ENCODE measurements at regions not wholly inside any gene's neighbourhood (a gene's known extent, or its start where the extent isn't known, plus 50 kb on each side); places are given as distances from the start of the nearest gene placed in this dataset.

- DNase-seq (ENCODE audit: low spot score) = no peak
These were observed 543.4 kb upstream of the DIPK2B start for GRCh38 chrX:45743906-45744625.

GRCh38 chrX:45743081-45743533 lies 542.4 kb upstream of the DIPK2B start:
- DNase-seq (ENCODE audit: low spot score) = no peak

GRCh38 chrX:45740291-45740690 lies 539.6 kb upstream of the DIPK2B start:
- no peak for DNase-seq (ENCODE audit: low spot score)

GRCh38 chrX:45735571-45735970 lies 534.9 kb upstream of the DIPK2B start:
- DNase-seq (ENCODE audit: low spot score) = no peak

GRCh38 chrX:45731448-45731847 lies 530.8 kb upstream of the DIPK2B start:
- no peak for DNase-seq (ENCODE audit: low spot score)

GRCh38 chrX:45727761-45728160 lies 527.1 kb upstream of the DIPK2B start:
- DNase-seq (ENCODE audit: low spot score) = no peak

- no peak for DNase-seq (ENCODE audit: low spot score)
These were observed 521.8 kb upstream of the DIPK2B start for GRCh38 chrX:45722471-45722870.

- DNase-seq (ENCODE audit: low spot score) = no peak
These were observed 519.2 kb upstream of the DIPK2B start for GRCh38 chrX:45719751-45720501.

- DNase-seq (ENCODE audit: low spot score) = no peak
These were observed 518.0 kb upstream of the DIPK2B start for GRCh38 chrX:45718676-45719075.

- no peak for DNase-seq (ENCODE audit: low spot score)
These were observed 516.1 kb upstream of the DIPK2B start for GRCh38 chrX:45716750-45717149.

GRCh38 chrX:45715748-45716147 lies 515.1 kb upstream of the DIPK2B start:
- no peak for DNase-seq (ENCODE audit: low spot score)

GRCh38 chrX:45714866-45715265 lies 514.2 kb upstream of the DIPK2B start:
- DNase-seq (ENCODE audit: low spot score) = no peak

GRCh38 chrX:45712067-45712466 lies 511.4 kb upstream of the DIPK2B start:
- no peak for DNase-seq (ENCODE audit: low spot score)

GRCh38 chrX:45711231-45711630 lies 510.6 kb upstream of the DIPK2B start:
- no peak for DNase-seq (ENCODE audit: low spot score)

- DNase-seq (ENCODE audit: low spot score) = no peak
These were observed 509.6 kb upstream of the DIPK2B start for GRCh38 chrX:45710081-45710801.

GRCh38 chrX:45709381-45709780 lies 508.7 kb upstream of the DIPK2B start:
- no peak for DNase-seq (ENCODE audit: low spot score)

- no peak for DNase-seq (ENCODE audit: low spot score)
These were observed 498.5 kb upstream of the DIPK2B start for GRCh38 chrX:45699158-45699557.

- no peak for DNase-seq (ENCODE audit: low spot score)
These were observed 496.9 kb upstream of the DIPK2B start for GRCh38 chrX:45697591-45697990.

GRCh38 chrX:45696736-45697135 lies 496.1 kb upstream of the DIPK2B start:
- no peak for DNase-seq (ENCODE audit: low spot score)

GRCh38 chrX:45689971-45690370 lies 489.3 kb upstream of the DIPK2B start:
- no peak for DNase-seq (ENCODE audit: low spot score)

GRCh38 chrX:45683914-45684313 lies 483.2 kb upstream of the DIPK2B start:
- no peak for DNase-seq (ENCODE audit: low spot score)

- no peak for DNase-seq (ENCODE audit: low spot score)
These were observed 481.2 kb upstream of the DIPK2B start for GRCh38 chrX:45681891-45682290.
